GM23338 (cell line): ENCODE measurements at regions not wholly inside any gene's neighbourhood (a gene's known extent, or its start where the extent isn't known, plus 50 kb on each side); places are given as distances from the start of the nearest gene placed in this dataset.

Experiments
- ATAC-seq: fragments of 200-7000 bp; cut with Tn5 transposase; 3 replicates; pipeline ENCODE4 v1.9.1; 2020
- DNase-seq: peaks from one replicate; pipeline ENCODE4 v3.0.0-alpha.2; 2015; ENCODE audit warnings: low spot score
- H2AFZ ChIP-seq: fragments of 200-600 bp; sonication (generic); 2 replicates; pipeline ENCODE4 v1.8.0; 2016; ENCODE audit warnings: antibody characterized with exemption, mild to moderate bottlenecking, moderate library complexity
- H3F3A ChIP-seq: fragments of 200-600 bp; sonication (generic); replicated peaks from 2 replicates; pipeline ENCODE4 v1.8.0; 2017; ENCODE audit warnings: antibody characterized with exemption, mixed run types, low read depth
- H3K27ac ChIP-seq: fragments of 200-600 bp; sonication (generic); 2 replicates; pipeline ENCODE4 v1.6.1; 2016; ENCODE audit warnings: low read depth
- H3K27me3 ChIP-seq: fragments of 200-600 bp; sonication (generic); 2 replicates; pipeline ENCODE4 v1.8.0; 2016; ENCODE audit warnings: mild to moderate bottlenecking, mixed run types, moderate library complexity; ENCODE audit not compliant: insufficient read depth
- H3K36me3 ChIP-seq: fragments of 200-600 bp; sonication (generic); 2 replicates; pipeline ENCODE4 v1.8.0; 2016; ENCODE audit warnings: mild to moderate bottlenecking; ENCODE audit not compliant: insufficient read depth
- H3K4me1 ChIP-seq: fragments of 200-600 bp; sonication (generic); 2 replicates; pipeline ENCODE4 v1.8.0; 2016; ENCODE audit warnings: mild to moderate bottlenecking, moderate library complexity; ENCODE audit not compliant: insufficient read depth
- H3K4me2 ChIP-seq: fragments of 200-600 bp; sonication (generic); 2 replicates; pipeline ENCODE4 v1.7.1; 2017; ENCODE audit warnings: mixed run types
- H3K4me3 ChIP-seq: fragments of 200-600 bp; sonication (generic); 2 replicates; pipeline ENCODE4 v1.6.1; 2016; ENCODE audit warnings: mixed run types
- H3K79me2 ChIP-seq: fragments of 200-600 bp; sonication (generic); replicated peaks from 2 replicates; pipeline ENCODE4 v1.8.0; 2017; ENCODE audit warnings: mild to moderate bottlenecking; ENCODE audit not compliant: insufficient read depth
- H3K9me2 ChIP-seq: fragments of 200-600 bp; sonication (generic); 2 replicates; pipeline ENCODE4 v1.8.0; 2017; ENCODE audit not compliant: insufficient read depth
- H4K20me1 ChIP-seq: fragments of 200-600 bp; sonication (generic); replicated peaks from 2 replicates; pipeline ENCODE4 v1.8.0; 2017; ENCODE audit warnings: mild to moderate bottlenecking; ENCODE audit not compliant: insufficient read depth
- H3K27ac Mint-ChIP-seq: 2 replicates; pipeline ENCODE4 v1.8.0; 2020; ENCODE audit warnings: inconsistent platforms, mild to moderate bottlenecking, moderate library complexity, mixed read lengths
- H3K27me3 Mint-ChIP-seq: 3 replicates; pipeline ENCODE4 v1.8.0; 2022; ENCODE audit warnings: low read depth, mild to moderate bottlenecking, moderate library complexity, mixed read lengths, inconsistent platforms; ENCODE audit not compliant: insufficient read depth, poor library complexity
- H3K36me3 Mint-ChIP-seq: 3 replicates; pipeline ENCODE4 v1.8.0; 2021; ENCODE audit warnings: low read depth, mild to moderate bottlenecking, inconsistent platforms, moderate library complexity, mixed read lengths
- H3K4me1 Mint-ChIP-seq: 3 replicates; pipeline ENCODE4 v1.8.0; 2020; ENCODE audit warnings: mild to moderate bottlenecking, inconsistent platforms, mixed read lengths
- H3K4me3 Mint-ChIP-seq: 3 replicates; pipeline ENCODE4 v1.8.0; 2021; ENCODE audit warnings: moderate library complexity, mild to moderate bottlenecking, inconsistent platforms, mixed read lengths
- H3K9me3 Mint-ChIP-seq: 3 replicates; pipeline ENCODE4 v1.8.0; 2020; ENCODE audit warnings: moderate library complexity, mild to moderate bottlenecking, inconsistent platforms, mixed read lengths
- CREB1 ChIP-seq: fragments of 250-450 bp; sonication (Bioruptor Pico); IDR thresholded peaks from 2 replicates; pipeline ENCODE4 v1.5.0; 2020; ENCODE audit warnings: low read depth, mild to moderate bottlenecking, moderate library complexity
- EZH2 ChIP-seq: fragments of 200-600 bp; sonication (generic); IDR thresholded peaks from one replicate; pipeline ENCODE4 v1.8.0; 2017; ENCODE audit warnings: antibody characterized with exemption, mild to moderate bottlenecking, low read depth; ENCODE audit not compliant: unreplicated experiment
- EZH2phosphoT487 ChIP-seq: fragments of 200-600 bp; sonication (generic); IDR thresholded peaks from one replicate; pipeline ENCODE4 v1.8.1; 2018; ENCODE audit warnings: antibody characterized with exemption; ENCODE audit not compliant: unreplicated experiment
- NANOG ChIP-seq: IDR thresholded peaks from 2 replicates; pipeline ENCODE4 v1.6.1; 2016; ENCODE audit warnings: antibody characterized with exemption, borderline replicate concordance
- POLR2AphosphoS5 ChIP-seq: IDR thresholded peaks from 2 replicates; pipeline ENCODE4 v1.6.1; 2016; ENCODE audit warnings: antibody characterized with exemption, low read depth
- STAT1 ChIP-seq: IDR thresholded peaks from one replicate; pipeline ENCODE4 v1.6.1; 2016; ENCODE audit warnings: antibody characterized with exemption; ENCODE audit not compliant: unreplicated experiment
- ZNF114 ChIP-seq: fragments of 250-450 bp; sonication (Bioruptor Pico); IDR thresholded peaks from 2 replicates; pipeline ENCODE4 v1.5.0; 2020; ENCODE audit warnings: mild to moderate bottlenecking, moderate library complexity
- ZNF331 ChIP-seq: fragments of 250-450 bp; sonication (Bioruptor Pico); IDR thresholded peaks from 2 replicates; pipeline ENCODE4 v1.5.0; 2020; ENCODE audit warnings: low read depth, mild to moderate bottlenecking, moderate library complexity
- TF ChIP-seq, protein P1 (sequence below): IDR thresholded peaks from one replicate; pipeline ENCODE4 v1.6.1; 2018; ENCODE audit warnings: antibody characterized with exemption; ENCODE audit not compliant: unreplicated experiment
- TF ChIP-seq, protein P2 (sequence below), 2 experiments: fragments of 200-600 bp in 1 of 2; sonication (generic) in 1 of 2; conservative IDR thresholded peaks; 2 replicates each; pipeline versions ENCODE4 v1.5.1 to v1.6.1; 2016 to 2017; ENCODE audit warnings: antibody characterized with exemption in 2 of 2, low read depth in 2 of 2, mild to moderate bottlenecking in 2 of 2, moderate library complexity in 1 of 2
- TF ChIP-seq, protein P3 (sequence below): fragments of 250-450 bp; sonication (Bioruptor Pico); IDR thresholded peaks from 2 replicates; pipeline ENCODE4 v1.5.0; 2020; ENCODE audit warnings: mild to moderate bottlenecking, moderate library complexity

DNA sequence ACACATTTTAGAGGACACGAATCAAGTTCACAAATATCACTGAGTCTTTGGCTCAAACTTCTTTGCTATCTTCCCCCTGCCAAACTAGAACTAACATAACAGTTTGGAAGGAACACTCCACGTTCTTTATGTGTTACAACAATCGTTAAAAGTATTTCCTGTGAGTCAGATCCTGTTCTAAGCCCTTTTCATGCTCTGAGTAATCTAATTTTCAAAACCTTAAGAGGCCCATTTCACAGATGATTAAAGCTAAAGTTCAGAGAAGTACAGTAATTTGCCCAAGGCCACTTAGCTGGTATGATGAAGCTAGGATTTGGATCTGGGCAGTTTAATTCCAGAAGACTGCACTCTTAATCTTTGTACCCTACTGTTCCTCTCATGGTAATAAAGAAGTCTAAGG lies 854.4 kb upstream of the INTU start:
- H3K27ac Mint-ChIP-seq = no peak overlapping the region
- TF ChIP-seq CREB1 (CRISPR knock-in tag) (no peak), ZNF114 (CRISPR knock-in tag) (no peak), EZH2phosphoT487 (no peak), ZNF331 (CRISPR knock-in tag) (no peak), POLR2AphosphoS5 (no peak)
- TF ChIP-seq, protein P1, sequence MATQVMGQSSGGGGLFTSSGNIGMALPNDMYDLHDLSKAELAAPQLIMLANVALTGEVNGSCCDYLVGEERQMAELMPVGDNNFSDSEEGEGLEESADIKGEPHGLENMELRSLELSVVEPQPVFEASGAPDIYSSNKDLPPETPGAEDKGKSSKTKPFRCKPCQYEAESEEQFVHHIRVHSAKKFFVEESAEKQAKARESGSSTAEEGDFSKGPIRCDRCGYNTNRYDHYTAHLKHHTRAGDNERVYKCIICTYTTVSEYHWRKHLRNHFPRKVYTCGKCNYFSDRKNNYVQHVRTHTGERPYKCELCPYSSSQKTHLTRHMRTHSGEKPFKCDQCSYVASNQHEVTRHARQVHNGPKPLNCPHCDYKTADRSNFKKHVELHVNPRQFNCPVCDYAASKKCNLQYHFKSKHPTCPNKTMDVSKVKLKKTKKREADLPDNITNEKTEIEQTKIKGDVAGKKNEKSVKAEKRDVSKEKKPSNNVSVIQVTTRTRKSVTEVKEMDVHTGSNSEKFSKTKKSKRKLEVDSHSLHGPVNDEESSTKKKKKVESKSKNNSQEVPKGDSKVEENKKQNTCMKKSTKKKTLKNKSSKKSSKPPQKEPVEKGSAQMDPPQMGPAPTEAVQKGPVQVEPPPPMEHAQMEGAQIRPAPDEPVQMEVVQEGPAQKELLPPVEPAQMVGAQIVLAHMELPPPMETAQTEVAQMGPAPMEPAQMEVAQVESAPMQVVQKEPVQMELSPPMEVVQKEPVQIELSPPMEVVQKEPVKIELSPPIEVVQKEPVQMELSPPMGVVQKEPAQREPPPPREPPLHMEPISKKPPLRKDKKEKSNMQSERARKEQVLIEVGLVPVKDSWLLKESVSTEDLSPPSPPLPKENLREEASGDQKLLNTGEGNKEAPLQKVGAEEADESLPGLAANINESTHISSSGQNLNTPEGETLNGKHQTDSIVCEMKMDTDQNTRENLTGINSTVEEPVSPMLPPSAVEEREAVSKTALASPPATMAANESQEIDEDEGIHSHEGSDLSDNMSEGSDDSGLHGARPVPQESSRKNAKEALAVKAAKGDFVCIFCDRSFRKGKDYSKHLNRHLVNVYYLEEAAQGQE = no peak
- TF ChIP-seq, protein P2, sequence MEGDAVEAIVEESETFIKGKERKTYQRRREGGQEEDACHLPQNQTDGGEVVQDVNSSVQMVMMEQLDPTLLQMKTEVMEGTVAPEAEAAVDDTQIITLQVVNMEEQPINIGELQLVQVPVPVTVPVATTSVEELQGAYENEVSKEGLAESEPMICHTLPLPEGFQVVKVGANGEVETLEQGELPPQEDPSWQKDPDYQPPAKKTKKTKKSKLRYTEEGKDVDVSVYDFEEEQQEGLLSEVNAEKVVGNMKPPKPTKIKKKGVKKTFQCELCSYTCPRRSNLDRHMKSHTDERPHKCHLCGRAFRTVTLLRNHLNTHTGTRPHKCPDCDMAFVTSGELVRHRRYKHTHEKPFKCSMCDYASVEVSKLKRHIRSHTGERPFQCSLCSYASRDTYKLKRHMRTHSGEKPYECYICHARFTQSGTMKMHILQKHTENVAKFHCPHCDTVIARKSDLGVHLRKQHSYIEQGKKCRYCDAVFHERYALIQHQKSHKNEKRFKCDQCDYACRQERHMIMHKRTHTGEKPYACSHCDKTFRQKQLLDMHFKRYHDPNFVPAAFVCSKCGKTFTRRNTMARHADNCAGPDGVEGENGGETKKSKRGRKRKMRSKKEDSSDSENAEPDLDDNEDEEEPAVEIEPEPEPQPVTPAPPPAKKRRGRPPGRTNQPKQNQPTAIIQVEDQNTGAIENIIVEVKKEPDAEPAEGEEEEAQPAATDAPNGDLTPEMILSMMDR (conservative IDR thresholded peaks at IDR 0.05; ENCODE audit: low read depth in 2 of 2) = no peak
- Histone ChIP-seq H3K4me3 (no peak overlapping the region), H3F3A (no peaks in the 10 kb centered on the region), H3K27ac (no peak overlapping the region), H4K20me1 (no peaks in the 10 kb centered on the region), H3K9me2 (no peaks in the 10 kb centered on the region), H3K79me2 (no peaks in the 10 kb centered on the region), H3K4me1 (no peaks in the 10 kb centered on the region), H3K27me3 (no peaks in the 10 kb centered on the region), H2AFZ (no peak overlapping the region), H3K4me2 (no peak overlapping the region), H3K36me3 (no peaks in the 10 kb centered on the region)
- H3K4me3 Mint-ChIP-seq = no peak overlapping the region
- H3K4me1 Mint-ChIP-seq = peaks cover 6% of the 10 kb centered on the region; the same call in 1 of the 3 replicates
- no peaks in the 10 kb centered on the region; the same call in 2 of the 3 replicates for H3K9me3 Mint-ChIP-seq
- H3K36me3 Mint-ChIP-seq = no peaks in the 10 kb centered on the region
- DNase-seq = no peak
- no peaks in the 10 kb centered on the region for H3K27me3 Mint-ChIP-seq
- ATAC-seq = no peak

- H2AFZ ChIP-seq = peak overlapping the region; percentile 93; the same call in 1 of the 2 replicates
- TF ChIP-seq ZNF331 (CRISPR knock-in tag) = no peak
- no peak for TF ChIP-seq EZH2
- no peak for TF ChIP-seq STAT1
- no peak for TF ChIP-seq CREB1 (CRISPR knock-in tag)
- TF ChIP-seq, protein P3, sequence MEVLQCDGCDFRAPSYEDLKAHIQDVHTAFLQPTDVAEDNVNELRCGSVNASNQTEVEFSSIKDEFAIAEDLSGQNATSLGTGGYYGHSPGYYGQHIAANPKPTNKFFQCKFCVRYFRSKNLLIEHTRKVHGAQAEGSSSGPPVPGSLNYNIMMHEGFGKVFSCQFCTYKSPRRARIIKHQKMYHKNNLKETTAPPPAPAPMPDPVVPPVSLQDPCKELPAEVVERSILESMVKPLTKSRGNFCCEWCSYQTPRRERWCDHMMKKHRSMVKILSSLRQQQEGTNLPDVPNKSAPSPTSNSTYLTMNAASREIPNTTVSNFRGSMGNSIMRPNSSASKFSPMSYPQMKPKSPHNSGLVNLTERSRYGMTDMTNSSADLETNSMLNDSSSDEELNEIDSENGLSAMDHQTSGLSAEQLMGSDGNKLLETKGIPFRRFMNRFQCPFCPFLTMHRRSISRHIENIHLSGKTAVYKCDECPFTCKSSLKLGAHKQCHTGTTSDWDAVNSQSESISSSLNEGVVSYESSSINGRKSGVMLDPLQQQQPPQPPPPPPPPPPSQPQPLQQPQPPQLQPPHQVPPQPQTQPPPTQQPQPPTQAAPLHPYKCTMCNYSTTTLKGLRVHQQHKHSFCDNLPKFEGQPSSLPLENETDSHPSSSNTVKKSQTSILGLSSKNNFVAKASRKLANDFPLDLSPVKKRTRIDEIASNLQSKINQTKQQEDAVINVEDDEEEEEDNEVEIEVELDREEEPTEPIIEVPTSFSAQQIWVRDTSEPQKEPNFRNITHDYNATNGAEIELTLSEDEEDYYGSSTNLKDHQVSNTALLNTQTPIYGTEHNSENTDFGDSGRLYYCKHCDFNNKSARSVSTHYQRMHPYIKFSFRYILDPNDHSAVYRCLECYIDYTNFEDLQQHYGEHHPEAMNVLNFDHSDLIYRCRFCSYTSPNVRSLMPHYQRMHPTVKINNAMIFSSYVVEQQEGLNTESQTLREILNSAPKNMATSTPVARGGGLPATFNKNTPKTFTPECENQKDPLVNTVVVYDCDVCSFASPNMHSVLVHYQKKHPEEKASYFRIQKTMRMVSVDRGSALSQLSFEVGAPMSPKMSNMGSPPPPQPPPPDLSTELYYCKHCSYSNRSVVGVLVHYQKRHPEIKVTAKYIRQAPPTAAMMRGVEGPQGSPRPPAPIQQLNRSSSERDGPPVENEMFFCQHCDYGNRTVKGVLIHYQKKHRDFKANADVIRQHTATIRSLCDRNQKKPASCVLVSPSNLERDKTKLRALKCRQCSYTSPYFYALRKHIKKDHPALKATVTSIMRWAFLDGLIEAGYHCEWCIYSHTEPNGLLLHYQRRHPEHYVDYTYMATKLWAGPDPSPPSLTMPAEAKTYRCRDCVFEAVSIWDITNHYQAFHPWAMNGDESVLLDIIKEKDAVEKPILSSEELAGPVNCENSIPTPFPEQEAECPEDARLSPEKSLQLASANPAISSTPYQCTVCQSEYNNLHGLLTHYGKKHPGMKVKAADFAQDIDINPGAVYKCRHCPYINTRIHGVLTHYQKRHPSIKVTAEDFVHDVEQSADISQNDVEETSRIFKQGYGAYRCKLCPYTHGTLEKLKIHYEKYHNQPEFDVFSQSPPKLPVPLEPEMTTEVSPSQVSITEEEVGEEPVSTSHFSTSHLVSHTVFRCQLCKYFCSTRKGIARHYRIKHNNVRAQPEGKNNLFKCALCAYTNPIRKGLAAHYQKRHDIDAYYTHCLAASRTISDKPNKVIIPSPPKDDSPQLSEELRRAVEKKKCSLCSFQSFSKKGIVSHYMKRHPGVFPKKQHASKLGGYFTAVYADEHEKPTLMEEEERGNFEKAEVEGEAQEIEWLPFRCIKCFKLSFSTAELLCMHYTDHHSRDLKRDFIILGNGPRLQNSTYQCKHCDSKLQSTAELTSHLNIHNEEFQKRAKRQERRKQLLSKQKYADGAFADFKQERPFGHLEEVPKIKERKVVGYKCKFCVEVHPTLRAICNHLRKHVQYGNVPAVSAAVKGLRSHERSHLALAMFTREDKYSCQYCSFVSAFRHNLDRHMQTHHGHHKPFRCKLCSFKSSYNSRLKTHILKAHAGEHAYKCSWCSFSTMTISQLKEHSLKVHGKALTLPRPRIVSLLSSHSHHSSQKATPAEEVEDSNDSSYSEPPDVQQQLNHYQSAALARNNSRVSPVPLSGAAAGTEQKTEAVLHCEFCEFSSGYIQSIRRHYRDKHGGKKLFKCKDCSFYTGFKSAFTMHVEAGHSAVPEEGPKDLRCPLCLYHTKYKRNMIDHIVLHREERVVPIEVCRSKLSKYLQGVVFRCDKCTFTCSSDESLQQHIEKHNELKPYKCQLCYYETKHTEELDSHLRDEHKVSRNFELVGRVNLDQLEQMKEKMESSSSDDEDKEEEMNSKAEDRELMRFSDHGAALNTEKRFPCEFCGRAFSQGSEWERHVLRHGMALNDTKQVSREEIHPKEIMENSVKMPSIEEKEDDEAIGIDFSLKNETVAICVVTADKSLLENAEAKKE = no peak
- no peak for TF ChIP-seq POLR2AphosphoS5
- TF ChIP-seq NANOG = no peak
- TF ChIP-seq ZNF114 (CRISPR knock-in tag) = no peak
These were observed 853.8 kb upstream of the INTU start for GRCh38 chr4:126779001-126779400.

More at GRCh38 chr4:126779001-126779400, 853.8 kb upstream of the INTU start:
- Histone ChIP-seq H3K4me3 (no peak overlapping the region), H3K4me1 (no peaks in the 10 kb centered on the region), H3K4me2 (no peak overlapping the region), H3K36me3 (no peaks in the 10 kb centered on the region), H3K9me2 (no peaks in the 10 kb centered on the region), H3K27me3 (no peaks in the 10 kb centered on the region), H4K20me1 (no peaks in the 10 kb centered on the region), H3F3A (no peaks in the 10 kb centered on the region), H3K27ac (no peak overlapping the region), H3K79me2 (no peaks in the 10 kb centered on the region)
- Mint-ChIP-seq H3K27ac (no peak overlapping the region), H3K4me3 (no peak overlapping the region), H3K4me1 (peaks cover 6% of the 10 kb centered on the region; the same call in 1 of the 3 replicates), H3K27me3 (no peaks in the 10 kb centered on the region), H3K36me3 (no peaks in the 10 kb centered on the region), H3K9me3 (no peaks in the 10 kb centered on the region; the same call in 2 of the 3 replicates)
- no peak for ATAC-seq
- DNase-seq = no peak
